IPS-18a (cell line): ENCODE measurements at regions not wholly inside any gene's neighbourhood (a gene's known extent, or its start where the extent isn't known, plus 50 kb on each side); places are given as distances from the start of the nearest gene placed in this dataset.

Experiments used
- H3K27ac ChIP-seq: one replicate; pipeline ENCODE4 v1.5.1; 2013; ENCODE audit warnings: low read length
- H3K27me3 ChIP-seq: one replicate; pipeline ENCODE4 v1.6.1; 2013; ENCODE audit warnings: mild to moderate bottlenecking, low read length; ENCODE audit not compliant: control insufficient read depth, insufficient read depth
- H3K36me3 ChIP-seq: one replicate; pipeline ENCODE4 v1.6.1; 2013; ENCODE audit warnings: low read depth, low read length; ENCODE audit not compliant: control insufficient read depth
- H3K4me1 ChIP-seq: one replicate; pipeline ENCODE4 v1.6.1; 2013; ENCODE audit warnings: low read depth, low read length; ENCODE audit not compliant: control insufficient read depth
- H3K4me3 ChIP-seq: one replicate; pipeline ENCODE4 v1.5.1; 2013; ENCODE audit warnings: low read length
- H3K9ac ChIP-seq: one replicate; pipeline ENCODE4 v1.6.1; 2013; ENCODE audit warnings: mild to moderate bottlenecking, low read length, moderate library complexity
- H3K9me3 ChIP-seq: one replicate; pipeline ENCODE4 v1.6.1; 2013; ENCODE audit warnings: low read depth, low read length; ENCODE audit not compliant: control insufficient read depth

GRCh38 chr3:59460068-59460467, 410.2 kb upstream of the CFAP20DC start:
- Histone ChIP-seq H3K27me3 (no peaks in the 10 kb centered on the region), H3K4me3 (no peak overlapping the region), H3K9ac (no peak overlapping the region), H3K4me1 (no peaks in the 10 kb centered on the region), H3K27ac (no peak overlapping the region), H3K9me3 (no peaks in the 10 kb centered on the region), H3K36me3 (no peaks in the 10 kb centered on the region)

GRCh38 chr3:59456852-59457485, 407.1 kb upstream of the CFAP20DC start:
- Histone ChIP-seq H3K4me1 (no peaks in the 10 kb centered on the region), H3K27me3 (no peaks in the 10 kb centered on the region), H3K9me3 (no peaks in the 10 kb centered on the region), H3K4me3 (no peak overlapping the region), H3K27ac (no peak overlapping the region), H3K36me3 (no peaks in the 10 kb centered on the region), H3K9ac (no peak overlapping the region)

DNA sequence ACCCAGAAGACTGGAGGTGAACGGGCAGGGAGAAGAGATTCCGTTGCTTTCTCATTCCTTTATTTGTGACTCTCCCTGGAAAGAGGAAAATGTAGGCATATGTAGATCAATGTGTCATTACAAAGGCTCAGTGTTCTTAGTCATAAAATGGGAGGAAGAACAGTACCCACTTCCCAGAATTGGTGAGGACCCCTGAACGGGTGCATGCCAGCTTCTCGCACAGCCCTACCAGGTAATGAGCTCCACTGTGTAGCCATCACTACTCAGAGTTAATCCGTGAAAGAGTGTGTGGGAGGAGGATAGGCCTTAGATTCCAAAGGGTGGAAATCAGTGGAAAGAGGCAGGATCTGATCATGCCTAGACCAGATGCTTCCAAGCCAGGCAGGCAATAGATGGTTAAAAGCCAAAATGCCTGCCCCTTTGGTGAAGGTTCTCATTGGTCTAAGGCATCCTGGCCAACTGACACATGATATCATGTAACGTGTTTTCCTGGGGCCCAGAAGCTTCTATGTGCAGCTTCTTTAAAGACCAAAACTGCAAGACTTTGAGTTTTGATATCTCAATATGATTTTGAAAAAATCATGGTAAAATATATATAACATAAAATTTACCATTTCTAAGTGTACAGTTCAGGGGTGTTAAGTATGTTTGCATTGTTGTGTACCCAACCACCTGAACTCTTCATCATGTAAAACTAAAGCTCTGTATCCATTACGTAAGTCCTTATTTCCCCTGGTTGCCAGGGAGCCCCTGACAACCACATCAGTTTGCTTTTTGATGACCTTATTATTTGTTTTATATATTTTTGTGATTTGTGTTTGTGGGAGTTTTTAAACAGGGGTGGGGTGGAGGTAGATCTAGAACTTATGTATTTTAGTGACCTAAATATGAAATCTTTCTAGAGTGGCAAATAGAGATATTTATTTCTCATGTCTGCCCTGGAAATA, 402.2 kb upstream of the CFAP20DC start:
- Histone ChIP-seq H3K4me3 (no peak overlapping the region), H3K9me3 (no peaks in the 10 kb centered on the region), H3K4me1 (no peaks in the 10 kb centered on the region), H3K36me3 (no peaks in the 10 kb centered on the region), H3K9ac (no peak overlapping the region), H3K27me3 (no peaks in the 10 kb centered on the region), H3K27ac (no peak overlapping the region)

- Histone ChIP-seq H3K27me3 (no peaks in the 10 kb centered on the region), H3K4me1 (no peaks in the 10 kb centered on the region), H3K9ac (no peak overlapping the region), H3K4me3 (no peak overlapping the region), H3K9me3 (no peaks in the 10 kb centered on the region), H3K36me3 (no peaks in the 10 kb centered on the region), H3K27ac (no peak overlapping the region)
Observed at GRCh38 chr3:59450946-59451763, 401.3 kb upstream of the CFAP20DC start.

- Histone ChIP-seq H3K27me3 (no peaks in the 10 kb centered on the region), H3K36me3 (no peaks in the 10 kb centered on the region), H3K9ac (no peak overlapping the region), H3K4me3 (no peak overlapping the region), H3K9me3 (no peaks in the 10 kb centered on the region), H3K4me1 (no peaks in the 10 kb centered on the region), H3K27ac (no peak overlapping the region)
Observed at GRCh38 chr3:59450437-59450836, 400.6 kb upstream of the CFAP20DC start.

GRCh38 chr3:59446775-59447465, 397.1 kb upstream of the CFAP20DC start:
- H3K9ac ChIP-seq, result no peak overlapping the region
- no peaks in the 10 kb centered on the region for H3K9me3 ChIP-seq
- H3K27ac ChIP-seq, result no peak overlapping the region
- H3K4me1 ChIP-seq, result no peaks in the 10 kb centered on the region
- H3K36me3 ChIP-seq, result no peaks in the 10 kb centered on the region
- H3K4me3 ChIP-seq, result no peak overlapping the region
- H3K27me3 ChIP-seq, result peaks cover 27% of the 10 kb centered on the region

DNA sequence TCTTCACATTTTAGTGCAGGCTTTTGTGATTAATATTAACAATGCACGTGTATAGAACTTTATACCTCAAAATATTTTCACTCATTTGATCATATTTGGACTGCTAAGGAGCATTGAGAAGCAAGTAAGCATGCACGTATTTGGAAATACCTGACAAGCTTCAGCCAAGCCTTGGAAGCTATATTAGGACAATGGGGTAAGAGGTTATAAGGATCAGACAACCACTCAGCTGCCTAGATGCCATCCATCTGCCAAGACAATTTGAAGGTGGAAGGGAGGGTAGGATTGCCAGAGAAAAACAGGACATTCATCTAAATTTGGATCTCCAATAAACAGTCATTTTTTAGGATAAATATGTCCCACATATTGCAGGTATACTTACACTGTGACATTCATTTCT, 394.9 kb upstream of the CFAP20DC start:
- Histone ChIP-seq H3K27ac (no peak overlapping the region), H3K27me3 (peaks cover 49% of the 10 kb centered on the region), H3K4me3 (no peak overlapping the region), H3K4me1 (no peaks in the 10 kb centered on the region), H3K36me3 (no peaks in the 10 kb centered on the region), H3K9ac (no peak overlapping the region), H3K9me3 (no peaks in the 10 kb centered on the region)

GRCh38 chr3:59444294-59444671, 394.5 kb upstream of the CFAP20DC start:
- no peak overlapping the region for H3K4me3 ChIP-seq
- H3K4me1 ChIP-seq, result no peaks in the 10 kb centered on the region
- H3K9ac ChIP-seq, result no peak overlapping the region
- H3K36me3 ChIP-seq, result no peaks in the 10 kb centered on the region
- no peak overlapping the region for H3K27ac ChIP-seq
- H3K9me3 ChIP-seq, result no peaks in the 10 kb centered on the region
- peaks cover 53% of the 10 kb centered on the region for H3K27me3 ChIP-seq

GRCh38 chr3:59443618-59444293, 393.9 kb upstream of the CFAP20DC start:
- no peak overlapping the region for H3K4me3 ChIP-seq
- H3K4me1 ChIP-seq, result no peaks in the 10 kb centered on the region
- no peak overlapping the region for H3K27ac ChIP-seq
- H3K9me3 ChIP-seq, result no peaks in the 10 kb centered on the region
- H3K9ac ChIP-seq, result no peak overlapping the region
- peaks cover 58% of the 10 kb centered on the region for H3K27me3 ChIP-seq
- H3K36me3 ChIP-seq, result no peaks in the 10 kb centered on the region

GRCh38 chr3:59442046-59442445, 392.2 kb upstream of the CFAP20DC start:
- Histone ChIP-seq H3K36me3 (no peaks in the 10 kb centered on the region), H3K27ac (no peak overlapping the region), H3K9ac (no peak overlapping the region), H3K4me3 (no peak overlapping the region), H3K4me1 (no peaks in the 10 kb centered on the region), H3K27me3 (peaks cover 70% of the 10 kb centered on the region), H3K9me3 (no peaks in the 10 kb centered on the region)
